DOHH2 (cell line): ENCODE measurements at regions not wholly inside any gene's neighbourhood (a gene's known extent, or its start where the extent isn't known, plus 50 kb on each side); places are given as distances from the start of the nearest gene placed in this dataset.

ENCODE experiments used
- EZH2phosphoT487 ChIP-seq: fragments of 200-600 bp; sonication (generic); IDR thresholded peaks from 2 replicates; pipeline ENCODE4 v1.6.1; 2017; ENCODE audit warnings: borderline replicate concordance, mild to moderate bottlenecking, antibody characterized with exemption, low read length, moderate library complexity, mixed read lengths
- TF ChIP-seq, protein P1 (sequence below): fragments of 200-600 bp; sonication (generic); IDR thresholded peaks from one replicate; pipeline ENCODE4 v1.5.1; 2014; ENCODE audit warnings: antibody characterized with exemption, mild to moderate bottlenecking, low read depth, low read length; ENCODE audit not compliant: poor library complexity, severe bottlenecking

DNA sequence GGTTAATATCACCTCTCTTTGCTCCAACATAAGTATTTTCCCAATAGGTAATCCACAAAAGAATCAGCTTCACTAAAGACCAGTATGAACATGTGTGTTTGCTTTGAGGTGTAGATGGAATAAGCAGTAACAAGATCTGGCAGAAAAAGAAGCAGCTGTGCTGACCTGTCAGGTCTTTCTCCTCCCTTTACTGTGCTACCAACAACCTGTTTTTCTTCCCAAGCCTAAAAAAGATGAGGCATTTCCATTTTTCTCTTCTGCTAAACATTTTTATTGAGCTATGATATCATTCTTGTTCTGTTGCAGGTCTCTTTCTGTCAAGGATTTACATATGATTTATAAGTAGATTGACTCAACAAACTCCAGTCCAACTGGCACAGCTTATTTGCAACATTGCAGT is 315.2 kb upstream of the GLI3 start:
- TF ChIP-seq, protein P1, sequence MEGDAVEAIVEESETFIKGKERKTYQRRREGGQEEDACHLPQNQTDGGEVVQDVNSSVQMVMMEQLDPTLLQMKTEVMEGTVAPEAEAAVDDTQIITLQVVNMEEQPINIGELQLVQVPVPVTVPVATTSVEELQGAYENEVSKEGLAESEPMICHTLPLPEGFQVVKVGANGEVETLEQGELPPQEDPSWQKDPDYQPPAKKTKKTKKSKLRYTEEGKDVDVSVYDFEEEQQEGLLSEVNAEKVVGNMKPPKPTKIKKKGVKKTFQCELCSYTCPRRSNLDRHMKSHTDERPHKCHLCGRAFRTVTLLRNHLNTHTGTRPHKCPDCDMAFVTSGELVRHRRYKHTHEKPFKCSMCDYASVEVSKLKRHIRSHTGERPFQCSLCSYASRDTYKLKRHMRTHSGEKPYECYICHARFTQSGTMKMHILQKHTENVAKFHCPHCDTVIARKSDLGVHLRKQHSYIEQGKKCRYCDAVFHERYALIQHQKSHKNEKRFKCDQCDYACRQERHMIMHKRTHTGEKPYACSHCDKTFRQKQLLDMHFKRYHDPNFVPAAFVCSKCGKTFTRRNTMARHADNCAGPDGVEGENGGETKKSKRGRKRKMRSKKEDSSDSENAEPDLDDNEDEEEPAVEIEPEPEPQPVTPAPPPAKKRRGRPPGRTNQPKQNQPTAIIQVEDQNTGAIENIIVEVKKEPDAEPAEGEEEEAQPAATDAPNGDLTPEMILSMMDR, result no peak
- no peak for TF ChIP-seq EZH2phosphoT487
